Stimulated activated naive CD8-positive, alpha-beta T cell treated with anti-CD3 and anti-CD28 coated beads, Interleukin-15, amount 100 ng/mL, for 72 hours (primary cell): ENCODE measurements at regions not wholly inside any gene's neighbourhood (a gene's known extent, or its start where the extent isn't known, plus 50 kb on each side); places are given as distances from the start of the nearest gene placed in this dataset.

Source experiments
- ATAC-seq: fragments of 150-1000 bp; cut with Tn5 transposase; 2 replicates; pipeline ENCODE4 v1.10.0; 2021; ENCODE audit warnings: mild to moderate bottlenecking, moderate library complexity
- DNase-seq, 2 donors: peaks; one replicate each; pipeline ENCODE4 v3.0.0; 2021 to 2022
- H3K27ac Mint-ChIP-seq, 2 donors: one replicate each; pipeline ENCODE4 v1.8.0; 2022; ENCODE audit warnings: mild to moderate bottlenecking in 2 of 2, mixed read lengths in 2 of 2, moderate library complexity in 2 of 2
- H3K27me3 Mint-ChIP-seq: one replicate; pipeline ENCODE4 v1.8.0; 2022; ENCODE audit warnings: mixed read lengths
- H3K4me1 Mint-ChIP-seq: one replicate; pipeline ENCODE4 v1.8.0; 2022; ENCODE audit warnings: mild to moderate bottlenecking, mixed read lengths
- H3K4me3 Mint-ChIP-seq, 2 donors: one replicate each; pipeline ENCODE4 v1.8.0; 2022; ENCODE audit warnings: mild to moderate bottlenecking in 2 of 2, mixed read lengths in 2 of 2, moderate library complexity in 1 of 2
- H3K9me3 Mint-ChIP-seq, 2 donors: one replicate each; pipeline ENCODE4 v1.8.0; 2022; ENCODE audit warnings: mixed read lengths in 2 of 2

GRCh38 chr6:140107216-140107615, 732.8 kb upstream of the CITED2 start:
- no peaks in the 10 kb centered on the region for H3K9me3 Mint-ChIP-seq
- H3K4me1 Mint-ChIP-seq: no peaks in the 10 kb centered on the region
- DNase-seq (no peak), ATAC-seq (no peak)
- H3K27me3 Mint-ChIP-seq: no peaks in the 10 kb centered on the region
- H3K27ac Mint-ChIP-seq: no peak overlapping the region
- H3K4me3 Mint-ChIP-seq: no peak overlapping the region

DNA sequence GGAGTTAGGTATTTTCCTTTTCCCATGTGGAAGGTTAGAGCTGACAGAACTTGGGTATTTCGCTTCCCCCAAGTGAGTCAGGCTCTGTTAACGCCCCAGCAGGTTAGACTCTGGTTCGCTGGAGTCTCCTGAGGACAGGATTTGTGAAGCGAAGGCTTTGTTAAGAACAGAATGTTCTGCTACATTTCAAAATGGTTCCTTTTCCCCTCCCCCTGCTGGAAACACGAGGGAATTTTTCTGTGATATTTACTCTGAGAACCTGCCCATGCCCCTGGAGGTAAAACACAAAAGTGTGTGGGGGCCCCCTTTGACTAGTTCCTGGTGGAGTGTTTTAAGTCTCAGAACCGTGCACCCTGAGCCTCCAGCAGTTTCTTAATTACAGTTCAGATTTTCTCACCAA, 731.4 kb upstream of the CITED2 start:
- Mint-ChIP-seq H3K27me3 (no peaks in the 10 kb centered on the region), H3K9me3 (no peaks in the 10 kb centered on the region), H3K4me1 (no peaks in the 10 kb centered on the region), H3K4me3 (no peak overlapping the region), H3K27ac (no peak overlapping the region)
- DNase-seq (no peak), ATAC-seq (no peak)

DNA sequence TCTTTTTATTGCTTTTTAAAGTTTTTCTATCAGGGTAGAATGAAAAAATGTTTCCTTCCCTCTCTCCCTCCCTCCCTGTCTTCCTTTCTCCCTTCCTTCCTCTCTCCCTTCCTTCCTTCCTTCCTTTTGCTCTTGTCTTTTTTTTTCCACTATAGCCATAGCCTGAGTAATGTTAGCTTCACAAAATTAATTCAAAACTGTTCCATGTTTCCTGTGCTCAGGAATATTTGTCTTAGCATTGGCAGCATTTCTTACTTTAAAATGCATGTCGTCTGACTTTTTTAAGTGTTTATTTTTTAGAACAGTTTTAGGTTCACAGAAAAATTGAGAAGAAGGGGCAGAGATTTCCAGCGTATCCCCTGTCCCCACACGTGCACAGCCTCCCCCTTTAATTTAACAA, 730.8 kb upstream of the CITED2 start:
- Mint-ChIP-seq H3K27me3 (no peaks in the 10 kb centered on the region), H3K4me3 (no peak overlapping the region), H3K27ac (no peak overlapping the region), H3K9me3 (no peaks in the 10 kb centered on the region), H3K4me1 (no peaks in the 10 kb centered on the region)
- DNase-seq (no peak), ATAC-seq (no peak)

- no peak for ATAC-seq
- Mint-ChIP-seq H3K27me3 (no peaks in the 10 kb centered on the region), H3K4me1 (no peaks in the 10 kb centered on the region), H3K9me3 (no peaks in the 10 kb centered on the region), H3K4me3 (no peak overlapping the region), H3K27ac (no peak overlapping the region)
- DNase-seq: no peak
Observed at GRCh38 chr6:140101818-140102217, 727.4 kb upstream of the CITED2 start.

DNA sequence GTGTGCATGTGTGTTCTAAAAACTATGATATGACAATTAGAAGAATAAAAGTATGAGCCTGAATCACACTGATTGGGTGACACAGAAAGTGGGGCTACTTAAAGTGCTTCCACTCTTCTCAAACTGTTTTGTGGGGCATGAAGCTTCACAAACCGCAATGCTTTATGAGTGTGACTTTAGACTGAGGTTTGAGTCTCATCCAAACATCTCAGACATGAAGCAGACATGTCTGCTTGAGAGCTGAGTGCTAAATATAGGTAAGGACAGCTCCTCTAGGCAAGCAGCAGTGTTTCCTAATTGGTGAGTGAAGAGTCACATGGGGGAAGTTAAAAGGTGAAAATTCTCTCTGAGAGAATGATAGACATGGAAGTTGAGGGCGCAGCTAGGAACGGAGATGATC, 726.9 kb upstream of the CITED2 start:
- H3K27ac Mint-ChIP-seq: no peak overlapping the region
- DNase-seq (no peak), ATAC-seq (no peak)
- H3K4me3 Mint-ChIP-seq: no peak overlapping the region
- no peaks in the 10 kb centered on the region for H3K27me3 Mint-ChIP-seq
- no peaks in the 10 kb centered on the region for H3K4me1 Mint-ChIP-seq
- H3K9me3 Mint-ChIP-seq: no peaks in the 10 kb centered on the region

GRCh38 chr6:140095532-140095931, 721.1 kb upstream of the CITED2 start:
- ATAC-seq: no peak
- DNase-seq: no peak

DNA sequence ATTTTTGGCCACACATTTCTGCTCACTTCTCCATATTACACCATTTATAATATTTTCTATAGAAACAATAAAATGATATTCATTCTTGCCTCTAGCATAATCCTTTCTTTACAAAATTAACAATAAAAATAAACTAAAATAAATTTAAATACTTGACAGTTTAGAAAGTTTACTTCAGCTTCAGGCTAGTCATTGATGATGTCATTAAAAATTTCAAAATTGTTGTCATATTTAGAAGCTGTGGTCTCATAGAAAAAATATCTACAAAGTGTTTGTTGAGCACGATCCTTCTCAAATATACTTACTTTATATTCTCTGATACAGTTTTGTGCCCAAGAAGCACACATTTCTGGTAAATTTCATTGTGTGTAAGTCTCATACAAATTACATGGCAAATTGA, 717.4 kb upstream of the CITED2 start:
- H3K27ac Mint-ChIP-seq: no peak overlapping the region
- no peaks in the 10 kb centered on the region for H3K4me1 Mint-ChIP-seq
- no peaks in the 10 kb centered on the region for H3K9me3 Mint-ChIP-seq
- ATAC-seq: no peak
- no peaks in the 10 kb centered on the region for H3K27me3 Mint-ChIP-seq
- H3K4me3 Mint-ChIP-seq: no peak overlapping the region
- DNase-seq: no peak

More at GRCh38 chr6:140095532-140095931, 721.1 kb upstream of the CITED2 start:
- H3K27me3 Mint-ChIP-seq: no peaks in the 10 kb centered on the region
- no peak overlapping the region for H3K4me3 Mint-ChIP-seq
- H3K4me1 Mint-ChIP-seq: no peaks in the 10 kb centered on the region
- H3K27ac Mint-ChIP-seq: no peak overlapping the region
- no peaks in the 10 kb centered on the region for H3K9me3 Mint-ChIP-seq

DNA sequence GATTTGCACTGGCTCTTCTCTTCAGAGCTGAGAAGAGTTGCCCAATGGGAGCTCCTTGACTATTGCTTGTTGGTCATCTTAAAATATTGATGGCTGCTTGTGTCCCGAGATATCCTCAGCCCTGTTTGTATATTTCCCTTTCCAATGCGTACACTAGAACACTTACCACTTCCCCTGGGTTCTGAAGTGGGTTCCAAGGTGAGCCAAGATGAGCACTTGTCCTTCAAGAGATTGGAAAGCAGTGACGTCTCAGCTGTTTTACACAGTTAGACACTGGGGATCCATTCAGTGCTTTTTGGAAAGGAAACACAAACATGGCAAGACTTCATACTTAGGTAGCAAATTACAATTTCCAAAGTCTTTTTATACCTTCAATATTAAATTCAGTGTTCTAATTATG, 716.4 kb upstream of the CITED2 start:
- no peak overlapping the region for H3K27ac Mint-ChIP-seq
- no peaks in the 10 kb centered on the region for H3K4me1 Mint-ChIP-seq
- ATAC-seq (no peak), DNase-seq (no peak)
- no peaks in the 10 kb centered on the region for H3K27me3 Mint-ChIP-seq
- H3K4me3 Mint-ChIP-seq: no peak overlapping the region
- no peaks in the 10 kb centered on the region for H3K9me3 Mint-ChIP-seq

GRCh38 chr6:140083375-140083774, 708.9 kb upstream of the CITED2 start:
- DNase-seq (no peak), ATAC-seq (no peak)
- no peak overlapping the region for H3K27ac Mint-ChIP-seq
- H3K4me3 Mint-ChIP-seq: no peak overlapping the region
- no peaks in the 10 kb centered on the region for H3K9me3 Mint-ChIP-seq
- H3K4me1 Mint-ChIP-seq: no peaks in the 10 kb centered on the region
- no peaks in the 10 kb centered on the region for H3K27me3 Mint-ChIP-seq

DNA sequence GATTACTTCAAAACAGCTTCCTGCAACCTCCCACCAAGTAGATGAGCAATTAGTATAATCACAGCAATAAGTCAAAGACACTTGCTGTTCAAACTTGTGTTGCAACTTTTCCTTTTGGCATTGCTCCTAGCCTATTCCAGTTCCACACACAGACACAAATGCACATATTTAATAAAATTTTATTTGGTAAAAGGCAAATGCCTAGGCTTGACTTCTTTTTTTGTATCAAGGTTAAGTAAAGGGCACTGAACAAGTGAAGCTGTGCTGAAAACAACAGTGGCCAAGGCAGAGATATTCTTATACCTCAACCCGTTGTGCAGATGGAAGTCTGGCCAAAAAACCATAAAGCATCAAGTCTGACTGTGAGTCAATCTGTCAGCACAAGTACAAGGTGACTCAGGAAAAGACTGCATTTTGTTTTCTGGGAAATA, 708.4 kb upstream of the CITED2 start:
- Mint-ChIP-seq H3K27ac (no peak overlapping the region), H3K27me3 (no peaks in the 10 kb centered on the region), H3K4me3 (no peak overlapping the region), H3K4me1 (no peaks in the 10 kb centered on the region), H3K9me3 (no peaks in the 10 kb centered on the region)
- ATAC-seq: no peak
- DNase-seq: no peak

DNA sequence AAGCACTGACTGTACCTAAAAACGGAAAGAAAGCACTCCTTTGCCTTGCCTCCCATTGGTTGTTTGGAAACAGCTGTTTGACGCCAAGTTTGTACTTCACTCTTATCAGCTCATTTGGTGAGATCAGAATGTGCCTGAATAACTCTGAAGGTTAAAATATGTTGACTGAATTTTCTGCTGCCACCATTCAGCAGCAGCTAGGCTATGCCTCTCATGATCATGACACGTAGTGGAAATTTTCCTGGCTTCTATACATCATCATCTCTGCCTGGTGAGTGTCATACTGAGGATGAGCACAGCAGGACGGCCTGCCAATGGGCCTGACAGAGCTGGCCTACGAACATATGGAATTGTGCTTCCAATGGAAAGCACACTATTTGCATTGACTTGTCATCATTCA, 704.9 kb upstream of the CITED2 start:
- DNase-seq: no peak

GRCh38 chr6:140078561-140079125, 704.2 kb upstream of the CITED2 start:
- ATAC-seq: no peak
- H3K27ac Mint-ChIP-seq: no peak overlapping the region
- peaks cover 10% of the 10 kb centered on the region for H3K27me3 Mint-ChIP-seq

More for the DNA sequence above, 704.9 kb upstream of the CITED2 start:
- no peaks in the 10 kb centered on the region for H3K9me3 Mint-ChIP-seq
- no peak overlapping the region for H3K27ac Mint-ChIP-seq
- peaks cover 10% of the 10 kb centered on the region for H3K27me3 Mint-ChIP-seq
- no peak overlapping the region for H3K4me3 Mint-ChIP-seq
- H3K4me1 Mint-ChIP-seq: no peaks in the 10 kb centered on the region
- no peak for ATAC-seq

GRCh38 chr6:140077827-140078560, 703.5 kb upstream of the CITED2 start:
- H3K27me3 Mint-ChIP-seq: peaks cover 10% of the 10 kb centered on the region
- DNase-seq (no peak), ATAC-seq (no peak)
- no peak overlapping the region for H3K27ac Mint-ChIP-seq
- H3K9me3 Mint-ChIP-seq: no peaks in the 10 kb centered on the region
- no peaks in the 10 kb centered on the region for H3K4me1 Mint-ChIP-seq
- no peak overlapping the region for H3K4me3 Mint-ChIP-seq

More at GRCh38 chr6:140078561-140079125, 704.2 kb upstream of the CITED2 start:
- H3K4me1 Mint-ChIP-seq: no peaks in the 10 kb centered on the region
- H3K9me3 Mint-ChIP-seq: no peaks in the 10 kb centered on the region
- DNase-seq: no peak
- no peak overlapping the region for H3K4me3 Mint-ChIP-seq

DNA sequence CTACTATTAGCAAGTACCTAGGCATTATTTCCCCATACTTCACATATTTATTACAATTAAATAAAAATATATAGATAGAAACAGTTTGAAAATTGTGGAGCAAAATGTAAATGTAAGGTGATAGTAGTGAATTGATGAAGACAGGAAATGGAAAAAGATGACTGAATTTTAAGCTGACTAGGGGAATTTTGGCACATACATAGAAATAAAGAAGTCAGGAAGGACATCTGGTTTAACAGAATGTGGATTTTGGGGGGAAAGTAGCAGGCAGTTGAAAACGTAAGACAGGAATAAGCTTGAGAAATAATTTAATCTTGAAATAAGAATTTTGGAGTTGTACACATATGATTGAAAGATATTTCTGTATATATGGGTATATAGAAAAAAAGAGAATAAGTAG, 701.7 kb upstream of the CITED2 start:
- H3K27ac Mint-ChIP-seq: no peak overlapping the region
- no peaks in the 10 kb centered on the region for H3K9me3 Mint-ChIP-seq
- peaks cover 16% of the 10 kb centered on the region for H3K27me3 Mint-ChIP-seq
- no peak overlapping the region for H3K4me3 Mint-ChIP-seq
- no peak for DNase-seq
- no peak for ATAC-seq
- H3K4me1 Mint-ChIP-seq: no peaks in the 10 kb centered on the region

DNA sequence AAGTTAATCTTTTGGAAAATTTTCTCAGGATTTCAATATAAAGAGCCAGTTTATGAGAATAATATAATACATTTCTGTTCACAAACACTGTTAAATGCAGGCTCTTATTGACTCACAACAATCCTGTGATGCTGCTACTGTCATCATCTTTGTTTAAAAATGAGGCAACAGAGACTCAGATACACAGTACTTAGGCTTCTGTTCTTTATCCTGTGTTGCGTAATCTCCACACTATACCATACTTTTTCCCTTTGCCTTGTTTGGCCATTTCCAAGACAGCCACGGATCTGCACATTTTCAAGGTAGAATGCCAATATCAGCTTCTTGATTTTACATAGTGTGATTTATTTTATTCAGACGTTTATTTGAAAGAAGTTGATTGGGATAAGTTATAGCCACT, 699.0 kb upstream of the CITED2 start:
- Mint-ChIP-seq H3K4me1 (no peaks in the 10 kb centered on the region), H3K27me3 (peaks cover 24% of the 10 kb centered on the region), H3K27ac (no peak overlapping the region), H3K4me3 (no peak overlapping the region), H3K9me3 (no peaks in the 10 kb centered on the region)
- ATAC-seq (no peak), DNase-seq (no peak)

- Mint-ChIP-seq H3K27ac (no peak overlapping the region), H3K9me3 (no peaks in the 10 kb centered on the region), H3K27me3 (peaks cover 24% of the 10 kb centered on the region), H3K4me3 (no peak overlapping the region), H3K4me1 (no peaks in the 10 kb centered on the region)
- no peak for ATAC-seq
- DNase-seq: no peak
Observed at GRCh38 chr6:140071601-140072062, 697.2 kb upstream of the CITED2 start.
